ENCODE measurements at regions not wholly inside any gene's neighbourhood (a gene's known extent, or its start where the extent isn't known, plus 50 kb on each side); places are given as distances from the start of the nearest gene placed in this dataset.

GRCh38 chr5:133714161-133714915, 102.0 kb upstream of the FSTL4 start:
- no peak overlapping the region for H3K4me3 ChIP-seq (ENCODE audit: low read depth, low read length)

GRCh38 chr5:133713751-133714150, 101.4 kb upstream of the FSTL4 start:
- H3K27me3 ChIP-seq (ENCODE audit: insufficient read depth, low read depth, severe bottlenecking), result no peaks in the 10 kb centered on the region
- no peak overlapping the region for H3K4me3 ChIP-seq (ENCODE audit: low read depth, low read length)
- no peak overlapping the region for H3K27ac ChIP-seq
- no peaks in the 10 kb centered on the region for H3K36me3 ChIP-seq
- DNase-seq, result no peak
- no peaks in the 10 kb centered on the region for H3K9me3 ChIP-seq (ENCODE audit: severe bottlenecking)
- TF ChIP-seq CTCF (IDR thresholded peaks at IDR 0.05; ENCODE audit: low read depth, low read length), result no peak

More at GRCh38 chr5:133714161-133714915, 102.0 kb upstream of the FSTL4 start:
- Histone ChIP-seq H3K27ac (no peak overlapping the region), H3K9me3 (ENCODE audit: severe bottlenecking) (no peaks in the 10 kb centered on the region), H3K36me3 (no peaks in the 10 kb centered on the region), H3K27me3 (ENCODE audit: insufficient read depth, low read depth, severe bottlenecking) (no peaks in the 10 kb centered on the region)
- TF ChIP-seq CTCF (IDR thresholded peaks at IDR 0.05; ENCODE audit: low read depth, low read length), result no peak
- no peak for DNase-seq

GRCh38 chr5:133713209-133713608, 100.9 kb upstream of the FSTL4 start:
- TF ChIP-seq CTCF (IDR thresholded peaks at IDR 0.05; ENCODE audit: low read depth, low read length), result no peak
- Histone ChIP-seq H3K9me3 (ENCODE audit: severe bottlenecking) (no peaks in the 10 kb centered on the region), H3K27ac (no peak overlapping the region), H3K27me3 (ENCODE audit: insufficient read depth, low read depth, severe bottlenecking) (no peaks in the 10 kb centered on the region), H3K4me3 (ENCODE audit: low read depth, low read length) (no peak overlapping the region), H3K36me3 (no peaks in the 10 kb centered on the region)
- DNase-seq, result no peak

GRCh38 chr5:133712562-133712961, 100.2 kb upstream of the FSTL4 start:
- Histone ChIP-seq H3K36me3 (no peaks in the 10 kb centered on the region), H3K27me3 (ENCODE audit: insufficient read depth, low read depth, severe bottlenecking) (no peaks in the 10 kb centered on the region), H3K4me3 (ENCODE audit: low read depth, low read length) (no peak overlapping the region), H3K9me3 (ENCODE audit: severe bottlenecking) (no peaks in the 10 kb centered on the region), H3K27ac (no peak overlapping the region)
- TF ChIP-seq CTCF (IDR thresholded peaks at IDR 0.05; ENCODE audit: low read depth, low read length), result no peak
- no peak for DNase-seq

GRCh38 chr5:133709209-133709725, 96.9 kb upstream of the FSTL4 start:
- Histone ChIP-seq H3K9me3 (ENCODE audit: severe bottlenecking) (no peaks in the 10 kb centered on the region), H3K36me3 (no peaks in the 10 kb centered on the region), H3K4me3 (ENCODE audit: low read depth, low read length) (no peak overlapping the region), H3K27me3 (ENCODE audit: insufficient read depth, low read depth, severe bottlenecking) (no peaks in the 10 kb centered on the region), H3K27ac (no peak overlapping the region)
- no peak for DNase-seq
- no peak for TF ChIP-seq CTCF (IDR thresholded peaks at IDR 0.05; ENCODE audit: low read depth, low read length)
